ENCODE measurements at regions not wholly inside any gene's neighbourhood (a gene's known extent, or its start where the extent isn't known, plus 50 kb on each side); places are given as distances from the start of the nearest gene placed in this dataset.

DNA sequence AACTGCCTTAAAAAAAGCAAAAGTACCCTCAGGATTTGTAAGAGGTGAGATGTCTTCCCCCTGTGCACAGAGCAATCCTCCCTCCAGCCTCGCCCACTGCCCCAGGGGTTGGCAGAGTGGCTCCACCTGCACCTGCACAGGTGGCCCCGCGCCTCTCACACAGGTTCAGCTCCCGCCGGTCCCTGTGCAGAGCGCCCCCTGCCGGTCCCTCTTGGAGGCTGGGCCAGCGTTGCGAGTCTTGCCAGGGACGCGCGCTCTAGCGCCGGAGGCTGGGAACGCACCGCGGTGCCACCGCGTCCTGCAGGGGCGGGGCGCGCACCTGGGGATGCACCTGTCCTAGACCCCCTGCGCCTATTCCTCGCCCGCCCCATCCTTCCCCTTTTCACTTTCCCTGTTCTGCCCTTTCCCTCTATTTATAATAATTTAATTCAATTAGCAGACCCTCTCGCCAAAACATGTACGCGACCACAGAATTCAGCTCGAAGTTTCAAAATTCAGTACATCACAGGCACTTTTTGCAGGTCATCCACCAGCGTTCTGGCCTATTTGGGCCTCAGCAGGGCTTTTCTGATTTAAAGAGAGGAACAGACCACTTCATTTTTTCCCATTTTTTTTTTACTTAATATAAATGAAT, 618.6 kb downstream of the AACS start:
- DNase-seq, result peak; percentile 20

- DNase-seq, result no peak
Observed at GRCh38 chr12:125684968-125685790, 619.9 kb downstream of the AACS start.

GRCh38 chr12:125685915-125686314, 620.7 kb downstream of the AACS start:
- DNase-seq, result peak; percentile 24

DNA sequence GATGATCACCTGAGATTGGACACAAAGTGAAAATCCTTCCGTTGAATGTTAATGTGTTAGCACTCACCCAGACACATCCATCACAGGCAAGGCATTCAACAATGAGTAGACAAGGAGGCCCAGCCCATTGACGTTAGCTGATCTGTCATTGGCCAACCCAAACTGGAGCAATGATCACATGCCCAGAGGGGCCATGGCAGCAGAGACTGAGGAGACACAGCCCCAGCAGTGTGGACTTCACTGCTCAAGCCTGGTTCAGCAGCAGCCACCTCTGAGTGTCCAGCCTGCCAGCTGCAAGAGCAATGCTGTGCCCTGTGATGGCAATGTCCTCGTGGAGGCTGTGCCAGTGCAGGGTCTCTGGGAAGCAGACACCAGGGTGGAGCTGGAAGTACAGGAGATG, 622.2 kb downstream of the AACS start:
- no peak for DNase-seq

GRCh38 chr12:125687820-125688219, 622.6 kb downstream of the AACS start:
- DNase-seq, result no peak

DNA sequence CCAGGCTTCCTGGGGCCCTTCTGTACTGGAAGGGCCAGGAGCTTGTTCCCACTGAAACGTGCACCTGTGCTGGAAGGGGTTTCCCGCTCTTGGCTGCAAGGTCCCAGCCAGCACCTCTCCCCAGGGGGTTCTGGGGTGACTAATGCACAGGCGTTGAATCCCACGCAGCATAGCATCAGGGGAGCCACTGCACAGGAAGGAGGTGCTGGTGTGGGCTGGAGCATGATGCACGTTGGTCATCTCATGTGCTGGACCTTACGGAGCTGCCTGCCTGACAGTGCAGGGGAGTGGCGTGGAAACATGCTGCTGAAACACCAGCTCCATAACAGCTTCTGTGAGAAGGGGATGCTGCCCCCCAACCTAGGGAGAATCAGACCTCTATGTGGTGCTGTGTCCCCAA, 623.0 kb downstream of the AACS start:
- DNase-seq, result no peak

GRCh38 chr12:125688881-125689280, 623.6 kb downstream of the AACS start:
- DNase-seq, result no peak

DNA sequence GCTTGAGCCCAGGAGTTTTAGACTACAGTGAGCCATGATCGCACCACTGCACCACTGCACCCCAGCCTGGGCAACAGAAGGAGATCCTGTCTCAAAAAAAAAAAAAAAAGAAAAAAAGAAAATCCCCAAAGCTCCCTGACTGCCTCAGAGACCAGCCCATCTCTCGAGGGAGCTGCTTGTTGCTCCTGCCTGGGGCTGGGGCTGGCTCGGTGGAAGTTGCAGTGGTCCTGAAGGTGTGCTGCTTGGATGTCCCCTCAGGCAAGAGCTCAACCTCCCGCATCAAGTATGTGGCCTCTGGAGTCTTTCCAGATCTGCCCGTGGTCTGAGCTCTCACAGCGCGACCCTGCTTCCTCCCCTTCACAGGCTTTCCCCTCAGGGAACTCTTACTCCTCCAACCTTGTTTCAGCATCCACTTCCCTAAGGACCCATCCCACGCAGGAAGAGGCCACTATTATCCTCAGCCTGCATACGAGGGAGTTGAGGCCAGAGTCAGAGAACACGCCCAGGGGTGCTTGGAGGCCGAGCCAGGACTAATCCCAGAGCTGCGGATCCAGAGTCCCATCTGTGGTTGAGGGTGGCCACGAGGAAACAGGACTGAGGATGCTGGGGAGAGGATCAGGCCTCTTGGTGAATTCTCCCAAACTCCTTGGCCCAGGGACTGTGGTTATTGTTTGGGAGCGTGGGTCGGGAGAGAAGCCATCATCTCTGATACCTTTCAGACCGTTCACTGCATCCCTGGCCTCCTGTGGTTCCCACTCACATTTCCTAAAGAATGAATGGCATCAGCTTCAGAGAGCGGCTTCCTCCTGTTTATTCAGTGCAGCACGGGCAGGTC, 624.6 kb downstream of the AACS start:
- DNase-seq, result no peak

- DNase-seq, result no peak
Observed at GRCh38 chr12:125690841-125691240, 625.6 kb downstream of the AACS start.

- DNase-seq, result peak; percentile 84
Observed at GRCh38 chr12:125696054-125696453, 630.8 kb downstream of the AACS start.

GRCh38 chr12:125704803-125705202, 639.6 kb downstream of the AACS start:
- DNase-seq, result no peak

DNA sequence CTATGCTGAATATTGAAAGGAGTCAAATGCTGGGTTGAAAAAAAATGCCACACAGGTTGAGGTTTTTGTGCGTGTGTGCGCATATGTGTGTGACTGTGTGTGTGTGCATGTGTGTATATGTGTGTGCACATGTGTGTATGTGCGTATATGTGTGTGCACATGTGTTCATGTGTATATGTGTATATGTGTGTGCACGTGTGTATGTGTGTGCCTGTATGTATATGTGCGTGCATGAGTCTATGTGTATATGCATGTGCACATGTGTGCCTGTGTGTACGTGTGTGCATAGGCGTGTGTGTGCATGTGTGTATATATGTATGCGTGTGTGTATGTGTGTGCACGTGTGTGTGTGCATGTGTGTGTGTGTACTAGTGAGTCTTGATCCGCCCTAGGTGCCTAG, 655.7 kb downstream of the AACS start:
- DNase-seq, result no peak

- DNase-seq, result no peak
Observed at GRCh38 chr12:125734137-125734536, 668.9 kb downstream of the AACS start.

DNA sequence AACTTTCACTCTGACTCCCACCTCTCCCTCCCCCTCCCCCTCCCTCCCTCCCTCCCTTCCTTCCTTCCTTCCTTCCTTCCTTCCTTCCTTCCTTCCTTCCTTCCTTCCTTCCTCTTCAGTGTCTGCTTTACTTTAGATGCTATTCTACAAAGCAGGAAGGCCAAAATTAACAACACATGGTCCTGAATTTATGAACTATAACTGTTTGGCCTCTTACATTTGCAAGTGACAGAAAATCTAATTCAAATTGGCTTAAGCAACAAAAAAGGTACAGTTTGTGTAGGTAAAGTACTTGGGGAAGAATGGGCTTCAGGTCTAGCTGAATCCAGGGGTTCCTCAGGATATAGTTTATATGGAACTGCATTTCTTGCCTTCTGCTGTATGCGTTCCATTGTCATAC, 673.0 kb downstream of the AACS start:
- no peak for DNase-seq

DNA sequence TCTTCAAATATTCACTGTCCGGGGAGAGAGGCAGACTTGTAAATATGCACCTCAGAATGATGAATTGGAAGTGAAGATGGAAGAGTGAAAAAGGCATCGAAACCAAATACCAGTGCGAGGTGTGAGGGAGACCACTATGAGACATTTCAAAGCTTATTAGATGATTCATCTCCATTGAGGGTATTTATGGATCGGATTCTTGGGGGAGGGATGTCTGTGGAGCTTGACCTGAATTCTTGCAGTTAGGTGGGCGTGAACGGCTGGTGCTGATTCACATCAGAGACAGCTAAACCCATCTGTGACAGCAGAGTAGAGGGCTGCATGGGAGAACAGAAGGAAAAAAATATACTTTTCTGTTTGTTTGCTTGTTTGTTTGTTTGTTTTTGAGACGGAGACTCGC, 677.2 kb downstream of the AACS start:
- no peak for DNase-seq

GRCh38 chr12:125744201-125744600, 679.0 kb downstream of the AACS start:
- DNase-seq, result no peak

GRCh38 chr12:125755512-125755911, 690.3 kb downstream of the AACS start:
- peak; percentile 42 for DNase-seq

DNA sequence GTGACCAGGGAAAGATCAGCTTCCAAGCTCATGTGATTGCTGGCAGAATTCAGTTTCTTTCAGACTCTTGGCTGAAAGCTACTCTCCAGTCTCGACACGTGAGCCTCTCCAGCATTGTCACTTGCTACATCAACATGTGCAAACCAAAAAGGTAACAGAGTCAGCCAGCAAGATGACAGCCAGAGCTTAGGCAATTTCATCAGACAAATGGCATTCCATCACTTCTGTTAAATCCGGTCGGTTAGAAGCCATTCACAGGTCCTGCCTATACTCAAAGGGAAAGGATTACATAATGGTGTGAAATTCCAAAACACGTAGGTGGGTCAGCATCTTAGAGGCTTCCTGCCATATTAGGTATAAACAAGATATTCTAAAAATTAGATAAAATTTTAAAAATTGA, 700.9 kb downstream of the AACS start:
- no peak for DNase-seq

- DNase-seq, result no peak
Observed at GRCh38 chr12:125772403-125772802, 707.2 kb downstream of the AACS start.

- peak; percentile 18 for DNase-seq
Observed at GRCh38 chr12:125773033-125773640, 707.9 kb downstream of the AACS start.

- DNase-seq, result no peak
Observed at GRCh38 chr12:125775507-125775906, 710.3 kb downstream of the AACS start.

DNA sequence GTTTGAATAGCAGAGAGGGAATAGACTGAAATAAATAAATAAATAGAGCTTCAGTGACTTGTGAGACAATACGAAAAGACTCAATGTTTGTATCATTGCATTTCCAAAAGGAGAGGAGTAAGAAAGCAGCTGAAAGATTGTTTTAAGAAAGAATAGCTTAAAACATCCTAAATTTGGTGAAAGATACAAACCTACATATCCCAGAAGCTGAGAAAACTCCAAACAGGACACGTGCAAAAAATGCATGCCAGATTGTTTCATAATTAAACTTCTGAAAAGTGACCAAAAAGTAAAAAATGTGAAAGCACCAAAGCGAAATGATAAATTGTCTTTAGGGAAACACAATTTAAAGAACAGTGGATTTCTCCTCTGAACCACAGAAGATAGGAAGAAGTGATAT, 711.0 kb downstream of the AACS start:
- DNase-seq, result no peak

- no peak for DNase-seq
Observed at GRCh38 chr12:125786143-125786542, 720.9 kb downstream of the AACS start.
